GM21528 (cell line): ENCODE measurements at regions not wholly inside any gene's neighbourhood (a gene's known extent, or its start where the extent isn't known, plus 50 kb on each side); places are given as distances from the start of the nearest gene placed in this dataset.

Experiments
- ATAC-seq: cut with Tn5 transposase; IDR thresholded peaks from one replicate; pipeline ENCODE4 v1.9.1; 2021; ENCODE audit warnings: mild to moderate bottlenecking, moderate library complexity; ENCODE audit not compliant: unreplicated experiment, low FRiP score

DNA sequence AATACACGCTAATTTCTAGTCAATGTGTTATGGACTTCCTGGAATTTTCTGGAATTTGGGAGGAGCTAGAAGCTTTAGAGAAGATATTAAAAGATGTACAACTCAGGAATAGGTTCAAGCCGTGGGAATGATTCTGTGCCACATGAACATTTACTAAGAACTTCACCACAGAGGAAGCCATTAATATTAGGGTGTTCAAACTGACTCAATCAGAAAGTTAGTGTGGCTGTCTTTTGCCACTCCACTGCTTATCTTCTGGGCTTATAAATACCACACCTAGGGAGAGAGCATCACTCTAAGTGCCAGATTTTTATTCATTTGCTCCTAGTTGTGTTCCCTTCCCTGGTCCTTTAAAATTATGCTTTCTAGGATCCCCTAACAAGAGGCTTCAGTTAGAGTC lies 409.8 kb downstream of the KCTD8 start:
- ATAC-seq: no peak

DNA sequence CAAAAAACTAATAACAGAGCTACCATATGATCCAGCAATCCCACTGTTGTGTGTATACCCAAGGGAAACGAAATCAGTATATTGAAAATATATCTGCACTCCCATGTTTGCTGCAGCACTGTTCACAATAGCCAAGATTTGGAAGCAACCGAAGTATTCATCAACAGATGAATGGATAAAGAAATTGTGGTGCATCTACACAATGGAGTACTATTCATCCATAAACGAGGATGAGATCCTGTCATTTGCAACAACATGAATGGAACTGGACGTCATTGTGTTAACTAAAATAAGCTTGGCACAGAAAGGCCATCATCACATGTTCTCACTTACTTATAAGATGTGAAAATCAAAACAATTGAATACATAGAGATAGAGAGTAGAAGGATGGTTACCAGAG lies 402.1 kb downstream of the KCTD8 start:
- ATAC-seq: no peak

DNA sequence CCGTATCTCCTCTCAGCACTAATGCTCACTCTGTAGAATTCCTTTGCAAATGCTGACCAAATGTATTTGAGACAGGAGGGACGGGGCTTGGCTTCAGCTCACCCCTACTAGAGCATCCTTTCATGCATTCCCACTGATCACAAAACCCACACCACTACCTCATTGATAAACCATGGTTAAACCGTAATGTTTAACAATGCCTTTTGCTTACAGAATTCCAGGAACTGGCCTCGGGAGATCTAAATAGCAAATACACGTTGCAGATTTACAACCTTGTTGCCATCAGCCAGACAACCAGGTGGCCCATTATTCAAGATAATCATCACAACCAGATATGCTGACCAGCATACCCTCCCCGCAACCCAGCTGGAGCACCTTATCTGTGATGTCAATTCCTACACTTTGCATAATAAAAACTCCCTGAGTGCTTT lies 391.9 kb downstream of the KCTD8 start:
- ATAC-seq: no peak

GRCh38 chr4:44070843-44071242 lies 377.8 kb downstream of the KCTD8 start:
- ATAC-seq: no peak

- ATAC-seq: no peak
Measured at GRCh38 chr4:44071959-44072955, 376.4 kb downstream of the KCTD8 start.

- ATAC-seq: no peak
Measured at GRCh38 chr4:44086753-44087152, 361.9 kb downstream of the KCTD8 start.

DNA sequence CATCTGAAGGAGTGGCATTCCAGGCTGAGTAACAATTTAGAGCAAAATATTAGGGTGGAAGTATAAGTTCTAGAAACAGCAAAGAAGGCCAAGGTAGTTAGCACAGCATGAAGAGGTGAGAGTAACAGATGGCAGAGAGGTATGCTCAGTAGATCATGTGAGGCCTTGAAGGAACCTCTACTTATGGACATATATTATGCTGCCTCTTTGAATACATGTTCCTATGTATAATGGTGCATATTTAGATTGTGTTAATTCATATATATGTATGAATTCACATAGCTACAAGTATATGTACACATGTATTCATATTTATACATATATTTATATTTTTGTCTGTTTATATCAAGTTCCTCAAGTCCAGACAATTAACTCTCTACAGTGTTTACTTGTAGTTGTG lies 355.2 kb downstream of the KCTD8 start:
- ATAC-seq: no peak

- ATAC-seq: no peak
Measured at GRCh38 chr4:44098973-44099372, 349.6 kb downstream of the KCTD8 start.

DNA sequence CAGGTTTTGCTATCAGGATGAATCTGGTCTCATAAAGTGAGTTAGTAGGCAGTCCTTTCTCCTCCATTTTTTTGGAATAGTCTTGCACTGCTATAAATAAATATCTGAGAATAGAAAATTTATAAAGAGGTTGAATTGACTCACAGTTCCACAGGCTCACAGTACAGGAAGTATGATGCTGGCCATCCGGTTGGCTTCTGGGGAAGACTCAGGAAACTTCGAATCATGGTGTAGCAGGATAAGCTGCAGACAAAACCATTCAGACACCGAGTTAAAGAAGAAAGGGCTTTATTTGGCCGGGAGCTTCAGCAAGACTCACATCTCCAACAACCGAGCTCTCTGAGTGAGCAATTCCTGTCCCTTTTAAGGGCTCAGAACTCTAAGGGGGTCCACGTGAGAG lies 348.2 kb downstream of the KCTD8 start:
- no peak for ATAC-seq

GRCh38 chr4:44118971-44119680 lies 329.5 kb downstream of the KCTD8 start:
- no peak for ATAC-seq

DNA sequence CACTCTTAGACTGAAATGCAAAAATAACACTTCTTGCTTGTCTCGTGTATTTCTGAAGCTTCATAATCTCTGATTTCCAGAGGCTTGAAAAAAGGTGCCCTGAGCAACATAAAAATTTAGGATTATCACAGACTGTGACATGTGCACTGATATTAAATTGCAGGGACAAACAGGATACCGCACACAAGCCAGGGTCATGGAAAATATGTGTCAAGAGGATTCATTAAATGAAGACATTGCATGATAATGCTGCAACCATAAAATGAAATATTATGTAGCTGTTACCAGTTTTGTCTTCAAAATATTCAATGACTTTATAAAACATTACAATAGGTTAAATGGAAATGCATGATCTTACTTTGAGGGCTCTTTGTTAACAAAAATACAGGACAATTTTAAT lies 328.0 kb downstream of the KCTD8 start:
- no peak for ATAC-seq

- ATAC-seq: no peak
Measured at GRCh38 chr4:44121210-44121609, 327.4 kb downstream of the KCTD8 start.
